ENCODE measurements at regions not wholly inside any gene's neighbourhood (a gene's known extent, or its start where the extent isn't known, plus 50 kb on each side); places are given as distances from the start of the nearest gene placed in this dataset.
"Not testable (repeated sequence)": the region's sequence is repeated elsewhere in the genome, so short reads cannot be mapped to it uniquely, and the experiment has no call there.

GRCh38 chr1:235052067-235053008 is 76.3 kb downstream of the TOMM20 start:
- no peak for TF ChIP-seq EZH2 (IDR thresholded peaks at IDR 0.05)
- TF ChIP-seq CTCF (IDR thresholded peaks at IDR 0.05), result no peak
- no peak for TF ChIP-seq EZH2phosphoT487 (IDR thresholded peaks at IDR 0.05)
- Mint-ChIP-seq H3K4me3 (no peak overlapping the region), H3K9me3 (no peaks in the 10 kb centered on the region), H3K36me3 (no peaks in the 10 kb centered on the region), H3K27ac (no peak overlapping the region), H3K27me3 (ENCODE audit: insufficient read depth, low read depth) (peaks cover 7% of the 10 kb centered on the region), H3K4me1 (peaks cover 31% of the 10 kb centered on the region)
- no peak overlapping the region for H2AFZ ChIP-seq (replicated peaks)
- H3K9me3 ChIP-seq (ENCODE audit: low read depth), result no peaks in the 10 kb centered on the region
- no peaks in the 10 kb centered on the region for H3F3A ChIP-seq (ENCODE audit: low read depth)
- no peak overlapping the region for H3K4me2 ChIP-seq
- H3K4me1 ChIP-seq, result peaks cover 6% of the 10 kb centered on the region
- no peaks in the 10 kb centered on the region for H4K20me1 ChIP-seq (ENCODE audit: low read depth)
- no peaks in the 10 kb centered on the region for H3K36me3 ChIP-seq
- H3K79me2 ChIP-seq (ENCODE audit: low read depth), result no peaks in the 10 kb centered on the region
- H3K27ac ChIP-seq, result no peak overlapping the region
- no peak overlapping the region for H3K4me3 ChIP-seq
- DNase-seq (ENCODE audit: low spot score), result no peak
- no peaks in the 10 kb centered on the region for H3K27me3 ChIP-seq
- no peak overlapping the region for H3K9ac ChIP-seq

DNA sequence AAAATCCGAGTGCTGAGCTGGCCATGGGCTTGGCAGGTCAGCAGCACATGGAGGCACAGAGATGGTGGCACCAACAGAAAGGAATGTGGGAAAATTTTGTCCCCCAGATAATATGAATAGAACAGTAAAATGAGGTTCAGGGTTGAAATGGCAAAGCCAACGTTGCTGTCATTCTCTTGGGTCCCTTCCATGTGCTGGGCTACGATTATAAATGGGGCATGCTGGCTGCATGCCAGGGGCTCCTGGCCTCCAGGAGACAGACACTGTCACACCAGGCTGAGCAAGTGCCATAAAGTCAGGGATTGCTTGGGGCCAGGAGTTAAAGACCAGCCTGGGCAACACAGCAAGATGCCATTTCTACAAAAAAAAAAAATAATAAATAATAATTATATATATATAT is 77.1 kb downstream of the TOMM20 start:
- DNase-seq (ENCODE audit: low spot score), result no peak
- no peaks in the 10 kb centered on the region for H4K20me1 ChIP-seq (ENCODE audit: low read depth)
- H3K79me2 ChIP-seq (ENCODE audit: low read depth), result no peaks in the 10 kb centered on the region
- H3K36me3 ChIP-seq, result no peaks in the 10 kb centered on the region
- H3K4me2 ChIP-seq, result no peak overlapping the region
- H3K9me3 Mint-ChIP-seq, result no peaks in the 10 kb centered on the region
- no peaks in the 10 kb centered on the region for H3K9me3 ChIP-seq (ENCODE audit: low read depth)
- no peaks in the 10 kb centered on the region for H3F3A ChIP-seq (ENCODE audit: low read depth)
- H3K9ac ChIP-seq, result no peak overlapping the region
- H3K36me3 Mint-ChIP-seq, result no peaks in the 10 kb centered on the region
- no peak overlapping the region for H3K4me3 ChIP-seq
- H2AFZ ChIP-seq (replicated peaks), result no peak overlapping the region
- no peak overlapping the region for H3K4me3 Mint-ChIP-seq
- H3K4me1 Mint-ChIP-seq, result peaks cover 33% of the 10 kb centered on the region
- H3K27me3 ChIP-seq, result no peaks in the 10 kb centered on the region
- H3K27me3 Mint-ChIP-seq (ENCODE audit: insufficient read depth, low read depth), result peaks cover 7% of the 10 kb centered on the region
- H3K27ac ChIP-seq, result no peak overlapping the region
- H3K4me1 ChIP-seq, result peaks cover 6% of the 10 kb centered on the region
- no peak for TF ChIP-seq EZH2 (IDR thresholded peaks at IDR 0.05)
- TF ChIP-seq CTCF (IDR thresholded peaks at IDR 0.05), result no peak
- no peak for TF ChIP-seq EZH2phosphoT487 (IDR thresholded peaks at IDR 0.05)
- no peak overlapping the region for H3K27ac Mint-ChIP-seq

- H3K9me3 ChIP-seq (ENCODE audit: low read depth), result no peaks in the 10 kb centered on the region
- no peak overlapping the region for H3K9ac ChIP-seq
- H3K4me1 ChIP-seq, result peaks cover 6% of the 10 kb centered on the region
- no peak overlapping the region for H3K4me3 Mint-ChIP-seq
- no peak for DNase-seq (ENCODE audit: low spot score)
- no peaks in the 10 kb centered on the region for H4K20me1 ChIP-seq (ENCODE audit: low read depth)
- H3K27me3 Mint-ChIP-seq (ENCODE audit: insufficient read depth, low read depth), result peaks cover 7% of the 10 kb centered on the region
- no peaks in the 10 kb centered on the region for H3K79me2 ChIP-seq (ENCODE audit: low read depth)
- H3F3A ChIP-seq (ENCODE audit: low read depth), result no peaks in the 10 kb centered on the region
- H3K9me3 Mint-ChIP-seq, result peaks cover 4% of the 10 kb centered on the region
- peak overlapping the region; percentile 84 for H3K27ac Mint-ChIP-seq
- peaks cover 37% of the 10 kb centered on the region for H3K4me1 Mint-ChIP-seq
- H3K4me3 ChIP-seq, result no peak overlapping the region
- no peaks in the 10 kb centered on the region for H3K36me3 Mint-ChIP-seq
- H3K36me3 ChIP-seq, result no peaks in the 10 kb centered on the region
- no peak overlapping the region for H2AFZ ChIP-seq (replicated peaks)
- no peaks in the 10 kb centered on the region for H3K27me3 ChIP-seq
- H3K27ac ChIP-seq, result no peak overlapping the region
- H3K4me2 ChIP-seq, result no peak overlapping the region
- TF ChIP-seq EZH2 (IDR thresholded peaks at IDR 0.05) (no peak), CTCF (IDR thresholded peaks at IDR 0.05) (no peak)
These were observed 77.7 kb downstream of the TOMM20 start for GRCh38 chr1:235050911-235051360.

DNA sequence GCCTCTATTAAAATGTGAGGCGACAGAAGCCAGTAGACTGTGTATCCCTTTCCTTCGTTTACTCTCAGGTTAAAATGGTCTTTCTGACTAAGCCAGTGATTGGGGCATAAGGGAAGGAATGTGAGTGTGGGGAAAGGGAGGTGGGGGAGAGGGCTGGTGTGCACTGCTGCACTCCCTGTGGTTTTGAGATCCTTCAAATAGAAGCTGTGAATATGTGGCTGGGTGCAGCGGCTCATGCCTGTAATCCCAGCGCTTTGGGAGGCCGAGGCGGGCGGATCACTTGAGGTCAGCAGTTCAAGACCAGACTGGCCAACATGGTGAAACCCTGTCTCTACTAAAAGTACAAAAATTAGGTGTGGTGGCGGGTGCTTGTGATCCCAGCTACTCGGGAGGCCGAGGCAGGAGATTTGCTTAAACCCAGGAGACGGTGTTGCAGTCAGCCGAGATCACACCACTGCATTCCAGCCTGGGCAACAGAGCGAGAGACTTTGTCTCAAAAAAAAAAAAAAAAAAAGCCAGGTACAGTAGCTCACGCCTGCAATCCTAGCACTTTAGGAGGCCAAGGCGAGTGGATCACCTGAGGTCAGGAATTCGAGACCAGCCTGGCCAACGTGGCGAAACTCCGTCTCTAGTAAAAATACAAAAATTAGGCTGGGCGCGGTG is 78.8 kb downstream of the TOMM20 start:
- not testable (repeated sequence) for H3K36me3 ChIP-seq; H3K4me1 ChIP-seq; H3K9ac ChIP-seq; H4K20me1 ChIP-seq (ENCODE audit: low read depth); H2AFZ ChIP-seq (replicated peaks); H3K4me3 Mint-ChIP-seq; H3F3A ChIP-seq (ENCODE audit: low read depth); H3K4me3 ChIP-seq; H3K9me3 Mint-ChIP-seq; H3K9me3 ChIP-seq (ENCODE audit: low read depth); DNase-seq (ENCODE audit: low spot score); H3K4me2 ChIP-seq; H3K27ac ChIP-seq; H3K79me2 ChIP-seq (ENCODE audit: low read depth); H3K36me3 Mint-ChIP-seq; H3K27me3 ChIP-seq; H3K27me3 Mint-ChIP-seq (ENCODE audit: insufficient read depth, low read depth)
- Mint-ChIP-seq H3K4me1 (peaks cover 37% of the 10 kb centered on the region), H3K27ac (peak overlapping the region; percentile 63)

Data from neural progenitor cell (in vitro differentiated cells).